GM12891 (cell line): ENCODE measurements at regions not wholly inside any gene's neighbourhood (a gene's known extent, or its start where the extent isn't known, plus 50 kb on each side); places are given as distances from the start of the nearest gene placed in this dataset.

Experiments
- DNase-seq: peaks from one replicate; pipeline ENCODE4 v3.0.0; 2011; ENCODE audit warnings: low spot score; ENCODE audit not compliant: insufficient read length
- FAIRE-seq: peaks from 2 replicates; lab custom pipeline; 2011; peaks lifted over from hg19 to GRCh38; lab: Jason Lieb, UNC
- PAX5 ChIP-seq: IDR thresholded peaks from 2 replicates; pipeline ENCODE4 v1.6.1; 2011; ENCODE audit warnings: low read length, moderate library complexity, mild to moderate bottlenecking; ENCODE audit not compliant: insufficient read depth, severe bottlenecking
- POLR2A ChIP-seq: IDR thresholded peaks from 2 replicates; pipeline ENCODE4 v1.6.1; 2011; ENCODE audit warnings: low read depth, low read length, control low read depth
- POLR2AphosphoS5 ChIP-seq: IDR thresholded peaks from 2 replicates; pipeline ENCODE4 v1.6.1; 2011; ENCODE audit warnings: low read depth, low read length, control low read depth
- POU2F2 ChIP-seq: IDR thresholded peaks from 2 replicates; pipeline ENCODE4 v1.6.1; 2011; ENCODE audit warnings: low read depth, mild to moderate bottlenecking, control low read depth, low read length, moderate library complexity
- SPI1 ChIP-seq: IDR thresholded peaks from 2 replicates; pipeline ENCODE4 v1.6.1; 2011; ENCODE audit warnings: low read depth, low read length, control low read depth
- TAF1 ChIP-seq: IDR thresholded peaks from 2 replicates; pipeline ENCODE4 v1.6.1; 2011; ENCODE audit warnings: low read depth, low read length, control low read depth

DNA sequence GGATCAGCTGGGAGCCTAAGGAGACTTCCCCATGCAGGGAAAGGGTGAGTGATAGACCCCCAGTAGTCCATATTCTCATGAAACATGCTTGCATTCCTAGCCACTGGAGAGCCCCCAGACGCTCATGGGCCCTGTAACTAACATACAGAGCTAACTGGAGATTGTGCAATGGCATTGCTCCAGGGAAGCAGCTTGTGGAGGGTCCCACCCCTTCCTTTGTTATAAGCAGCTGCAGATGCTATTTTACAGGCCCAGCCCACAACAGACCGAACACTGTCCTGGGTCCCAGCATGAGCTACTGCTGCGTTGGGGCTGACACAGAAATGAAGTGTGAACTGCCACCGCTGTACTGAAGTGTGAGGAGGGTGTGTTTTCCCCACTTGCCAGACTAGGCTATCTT lies 1465.7 kb upstream of the DIAPH2 start:
- DNase-seq (no peak), FAIRE-seq (no peak)
- TF ChIP-seq TAF1 (no peak), PAX5 (no peak)

DNA sequence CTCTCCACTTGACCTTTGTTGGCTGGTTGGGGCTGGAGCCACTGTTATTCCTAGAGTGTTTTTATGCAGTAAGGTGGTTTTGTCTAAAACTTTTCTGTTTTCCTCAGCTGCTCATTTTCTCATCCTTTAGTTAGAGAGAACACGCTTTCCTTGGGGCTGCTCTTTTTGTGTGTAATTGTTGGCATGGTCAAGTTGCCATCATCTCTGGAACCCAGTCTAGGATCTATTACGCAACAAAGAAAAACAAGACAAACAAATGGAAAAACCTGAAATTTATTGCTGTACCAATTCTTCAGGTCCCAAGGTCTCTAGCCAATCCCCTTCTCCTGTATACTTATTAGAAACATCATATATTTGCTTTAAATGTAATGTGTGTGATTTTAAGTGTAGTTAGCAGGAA lies 1436.3 kb upstream of the DIAPH2 start:
- no peak for FAIRE-seq
- no peak for TF ChIP-seq POU2F2
- TF ChIP-seq SPI1 = no peak
- no peak for TF ChIP-seq POLR2A
- no peak for TF ChIP-seq POLR2AphosphoS5
- no peak for TF ChIP-seq PAX5
- no peak for TF ChIP-seq TAF1
- no peak for DNase-seq

DNA sequence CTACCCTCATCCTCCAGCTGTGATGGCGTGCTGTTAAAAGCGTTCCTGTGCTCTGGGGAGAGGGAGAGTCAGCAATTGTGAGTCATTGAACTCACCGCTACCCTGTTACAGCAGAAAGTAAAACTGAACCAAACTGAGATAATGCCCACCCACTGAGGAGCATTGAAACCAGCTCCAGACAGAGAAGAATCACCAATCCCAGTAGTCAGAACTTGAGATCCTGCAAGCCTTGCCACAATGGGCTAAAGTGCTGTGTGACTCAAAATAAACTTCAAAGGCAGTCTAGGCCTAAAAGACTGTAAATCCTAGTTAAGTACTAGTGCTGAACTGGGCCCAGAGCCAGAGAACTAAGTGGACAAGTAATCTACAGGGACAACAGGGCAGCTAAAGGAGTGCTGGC lies 1394.2 kb upstream of the DIAPH2 start:
- no peak for TF ChIP-seq POLR2A
- no peak for TF ChIP-seq TAF1
- no peak for TF ChIP-seq SPI1
- no peak for TF ChIP-seq PAX5
- TF ChIP-seq POU2F2 = no peak
- TF ChIP-seq POLR2AphosphoS5 = no peak
- DNase-seq (no peak), FAIRE-seq (no peak)

DNA sequence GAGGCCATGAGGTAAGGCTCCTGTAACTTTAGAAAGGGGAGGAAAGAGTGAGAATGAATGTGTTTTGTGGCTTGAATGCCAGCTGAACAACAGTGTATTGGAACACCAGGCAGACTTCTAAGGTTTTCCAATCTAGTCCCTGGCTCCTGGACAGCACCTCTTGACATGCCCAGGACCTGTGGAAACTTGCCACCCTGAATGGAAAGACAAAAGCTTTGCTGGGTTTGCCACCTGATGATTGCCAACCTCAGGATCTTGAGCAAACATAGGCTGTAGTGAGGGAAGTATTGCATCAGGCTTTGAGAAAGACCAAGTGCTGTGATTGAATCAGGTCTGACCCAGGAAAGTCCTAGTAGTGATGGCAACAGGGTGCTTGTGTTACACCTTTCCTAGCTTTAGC lies 1393.1 kb upstream of the DIAPH2 start:
- TF ChIP-seq POU2F2 (no peak), POLR2AphosphoS5 (no peak), SPI1 (no peak), TAF1 (no peak), POLR2A (no peak), PAX5 (no peak)
- DNase-seq (no peak), FAIRE-seq (no peak)

- FAIRE-seq (peak; percentile 78), DNase-seq (no peak)
- TF ChIP-seq TAF1 (no peak), POLR2AphosphoS5 (no peak), POLR2A (no peak), SPI1 (no peak), PAX5 (no peak), POU2F2 (no peak)
Observed at GRCh38 chrX:95318882-95319281, 1365.8 kb upstream of the DIAPH2 start.

DNA sequence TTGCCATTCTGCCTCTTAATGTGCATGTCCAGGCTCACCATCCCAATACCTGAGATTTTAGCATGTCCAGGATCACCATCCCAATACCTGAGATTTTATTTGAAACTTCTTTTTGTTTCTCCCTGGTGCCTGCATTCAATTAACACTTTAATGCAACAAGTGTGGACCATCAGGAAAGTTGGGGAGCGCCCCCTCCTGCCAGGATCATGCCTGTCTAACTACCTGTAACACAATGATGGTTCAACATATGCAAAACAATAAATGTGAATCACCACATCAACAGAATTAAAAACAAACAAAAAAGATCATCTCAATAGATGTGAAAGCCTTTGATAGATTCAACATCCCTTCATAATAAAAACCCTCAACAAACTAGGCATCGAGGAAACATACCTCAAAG lies 1359.5 kb upstream of the DIAPH2 start:
- DNase-seq (no peak), FAIRE-seq (no peak)
- TF ChIP-seq TAF1 (no peak), POU2F2 (no peak), POLR2A (no peak), PAX5 (no peak), POLR2AphosphoS5 (no peak), SPI1 (no peak)

DNA sequence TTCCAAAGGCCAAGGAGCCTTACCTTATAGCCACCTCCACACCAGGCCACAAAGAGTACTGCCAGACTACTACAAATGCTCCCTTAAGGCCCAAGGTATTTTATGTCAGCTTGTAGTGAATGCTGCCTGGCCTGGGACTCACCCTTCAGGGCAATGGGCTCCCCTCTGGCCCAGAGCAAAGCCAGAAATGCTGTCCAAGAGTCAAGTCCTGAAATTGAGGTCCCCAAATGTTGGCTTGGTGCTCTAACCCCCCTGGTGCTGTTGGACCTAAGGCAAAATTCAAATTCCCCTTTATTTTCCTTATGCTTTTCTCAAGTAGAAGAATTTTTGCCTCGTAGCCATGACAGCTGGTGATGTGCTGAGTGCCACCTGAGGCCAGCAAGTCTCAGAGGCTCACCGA lies 1354.3 kb upstream of the DIAPH2 start:
- DNase-seq = no peak
- FAIRE-seq = no peak

GRCh38 chrX:95332530-95332929 lies 1352.1 kb upstream of the DIAPH2 start:
- DNase-seq (no peak), FAIRE-seq (no peak)
- TF ChIP-seq POLR2AphosphoS5 = no peak
- TF ChIP-seq TAF1 = no peak
- TF ChIP-seq SPI1 = no peak
- no peak for TF ChIP-seq PAX5

More for the DNA sequence above, 1354.3 kb upstream of the DIAPH2 start:
- TF ChIP-seq POLR2AphosphoS5 (no peak), POLR2A (no peak), TAF1 (no peak)

GRCh38 chrX:95346856-95347255 lies 1337.8 kb upstream of the DIAPH2 start:
- FAIRE-seq (no peak), DNase-seq (no peak)
- TF ChIP-seq POLR2AphosphoS5 (no peak), SPI1 (no peak), PAX5 (no peak), POLR2A (no peak), POU2F2 (no peak), TAF1 (no peak)

DNA sequence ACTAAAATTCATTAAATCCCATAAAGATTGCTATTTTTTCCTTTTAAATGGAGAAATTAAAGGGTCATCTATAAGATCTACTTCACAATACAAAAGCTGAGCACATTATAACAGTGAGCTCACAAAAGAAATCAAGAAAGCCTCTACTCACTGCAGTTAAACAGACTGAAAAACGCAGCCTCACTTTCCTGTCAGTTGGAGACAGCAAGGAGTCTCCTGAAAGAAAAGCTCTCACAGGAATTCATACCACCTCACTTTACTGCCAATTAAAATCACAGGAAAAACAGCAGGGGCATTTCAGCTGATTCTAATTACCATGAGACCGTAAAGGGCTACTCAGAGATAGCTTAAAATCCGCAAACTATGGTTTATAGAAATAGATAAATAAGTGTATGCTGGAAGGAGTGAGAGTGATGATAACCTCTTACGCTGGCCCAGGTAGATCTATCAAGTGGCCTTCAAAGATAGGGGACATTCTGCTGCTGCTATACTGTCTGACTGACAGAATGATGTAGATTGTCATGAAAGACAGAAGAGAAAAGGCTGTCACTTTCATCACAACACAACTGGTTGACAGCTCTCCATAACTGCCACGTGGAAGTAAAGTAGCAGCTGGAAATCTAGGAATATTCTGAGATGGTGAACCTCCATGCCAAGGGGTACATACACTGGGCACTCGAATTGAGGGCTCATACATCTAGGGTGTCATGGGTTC lies 1333.7 kb upstream of the DIAPH2 start:
- TF ChIP-seq SPI1 (no peak), TAF1 (no peak), POLR2AphosphoS5 (no peak), POU2F2 (no peak), PAX5 (no peak), POLR2A (no peak)

GRCh38 chrX:95367286-95367685 lies 1317.4 kb upstream of the DIAPH2 start:
- FAIRE-seq = no peak

More for the DNA sequence above, 1333.7 kb upstream of the DIAPH2 start:
- FAIRE-seq (no peak), DNase-seq (no peak)

More at GRCh38 chrX:95367286-95367685, 1317.4 kb upstream of the DIAPH2 start:
- no peak for DNase-seq
- TF ChIP-seq POLR2AphosphoS5 = no peak
- no peak for TF ChIP-seq POLR2A
- TF ChIP-seq SPI1 = no peak
- TF ChIP-seq TAF1 = no peak
- TF ChIP-seq POU2F2 = no peak
- TF ChIP-seq PAX5 = no peak
